NCI-H146 (cell line): ENCODE measurements at regions not wholly inside any gene's neighbourhood (a gene's known extent, or its start where the extent isn't known, plus 50 kb on each side); places are given as distances from the start of the nearest gene placed in this dataset.
"Not testable (repeated sequence)": the region's sequence is repeated elsewhere in the genome, so short reads cannot be mapped to it uniquely, and the experiment has no call there.

Experiments
- DNase-seq: peaks from one replicate; lab custom pipeline; 2025; lab: John Stamatoyannopoulos, UW

- DNase-seq = no peak
Measured at GRCh38 chr9:27672718-27673117, 99.4 kb upstream of the C9orf72 start.

GRCh38 chr9:27673641-27674040, 100.4 kb upstream of the C9orf72 start:
- no peak for DNase-seq

- DNase-seq = no peak
Measured at GRCh38 chr9:27675354-27675753, 102.1 kb upstream of the C9orf72 start.

GRCh38 chr9:27676827-27677226, 103.5 kb upstream of the C9orf72 start:
- DNase-seq = no peak

GRCh38 chr9:27679338-27679737, 106.1 kb upstream of the C9orf72 start:
- DNase-seq = no peak

- no peak for DNase-seq
Measured at GRCh38 chr9:27683181-27683580, 109.9 kb upstream of the C9orf72 start.

GRCh38 chr9:27688954-27689353, 115.7 kb upstream of the C9orf72 start:
- no peak for DNase-seq

DNA sequence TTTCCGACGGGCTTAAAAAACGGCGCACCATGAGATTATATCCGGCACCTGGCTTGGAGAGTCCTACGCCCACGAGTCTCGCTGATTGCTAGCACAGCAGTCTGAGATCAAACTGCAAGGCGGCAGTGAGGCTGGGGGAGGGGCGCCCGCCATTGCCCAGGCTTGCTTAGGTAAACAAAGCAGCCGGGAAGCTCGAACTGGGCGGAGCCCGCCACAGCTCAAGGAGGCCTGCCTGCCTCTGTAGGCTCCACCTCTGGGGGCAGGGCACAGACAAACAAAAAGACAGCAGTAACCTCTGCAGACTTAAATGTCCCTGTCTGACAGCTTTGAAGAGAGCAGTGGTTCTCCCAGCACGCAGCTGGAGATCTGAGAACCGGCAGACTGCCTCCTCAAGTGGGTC, 117.5 kb upstream of the C9orf72 start:
- DNase-seq = not testable (repeated sequence)

DNA sequence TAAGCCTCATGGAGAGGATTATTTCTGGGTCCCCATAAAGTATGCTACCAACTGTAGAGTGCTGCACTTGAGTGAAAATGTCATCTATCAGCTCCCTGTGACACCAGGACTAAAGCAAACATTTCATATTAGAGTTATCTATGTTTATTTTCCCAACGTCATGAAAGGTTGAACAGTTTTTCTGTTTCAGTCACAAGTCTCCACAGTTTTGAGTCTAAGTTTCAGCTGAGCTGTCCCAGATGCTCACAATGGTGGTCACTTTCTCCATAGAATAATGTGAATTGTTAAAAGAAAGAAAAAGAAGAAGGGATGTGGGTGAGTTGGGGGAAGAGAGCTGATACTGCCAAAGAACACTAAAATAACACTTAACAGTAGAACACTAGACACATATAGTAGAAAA, 126.3 kb upstream of the C9orf72 start:
- no peak for DNase-seq

DNA sequence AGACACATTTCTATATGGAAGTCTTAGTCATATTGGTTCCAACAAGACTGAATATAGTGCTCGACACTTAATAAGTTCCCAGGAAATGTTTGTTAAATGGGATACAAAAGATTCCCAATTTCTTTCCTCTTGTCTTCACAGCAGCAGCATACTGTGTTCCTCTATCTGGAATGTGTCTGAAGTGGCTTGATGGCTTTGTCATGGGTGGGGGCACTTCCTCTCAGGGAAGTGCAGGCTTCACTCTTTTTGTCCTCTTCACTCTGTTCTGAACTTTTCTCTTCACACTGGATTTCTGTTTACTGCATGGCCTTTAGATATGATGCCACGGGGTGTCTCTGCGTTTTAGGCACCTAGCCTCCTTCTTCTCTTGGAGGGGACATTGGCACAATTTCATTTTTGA, 127.7 kb upstream of the C9orf72 start:
- DNase-seq = no peak

DNA sequence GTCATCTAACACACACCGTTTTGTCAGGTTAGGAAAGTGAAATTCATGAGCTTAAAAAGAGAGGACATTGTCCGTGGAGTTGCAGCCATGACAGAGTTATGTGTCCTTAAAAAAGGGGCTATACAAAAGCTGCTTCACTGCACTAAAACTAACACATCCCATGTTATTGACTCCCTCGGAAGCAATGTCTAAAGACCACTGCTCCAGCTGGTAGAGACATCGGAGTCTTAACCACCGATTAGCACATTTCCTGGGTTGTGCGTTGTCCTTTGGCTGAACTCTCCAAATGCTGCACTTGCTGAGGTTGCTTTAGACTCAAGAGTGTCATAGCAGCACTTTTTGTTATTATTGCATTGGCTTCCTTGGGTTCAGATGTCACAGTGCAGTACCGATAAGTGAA, 128.3 kb upstream of the C9orf72 start:
- no peak for DNase-seq

DNA sequence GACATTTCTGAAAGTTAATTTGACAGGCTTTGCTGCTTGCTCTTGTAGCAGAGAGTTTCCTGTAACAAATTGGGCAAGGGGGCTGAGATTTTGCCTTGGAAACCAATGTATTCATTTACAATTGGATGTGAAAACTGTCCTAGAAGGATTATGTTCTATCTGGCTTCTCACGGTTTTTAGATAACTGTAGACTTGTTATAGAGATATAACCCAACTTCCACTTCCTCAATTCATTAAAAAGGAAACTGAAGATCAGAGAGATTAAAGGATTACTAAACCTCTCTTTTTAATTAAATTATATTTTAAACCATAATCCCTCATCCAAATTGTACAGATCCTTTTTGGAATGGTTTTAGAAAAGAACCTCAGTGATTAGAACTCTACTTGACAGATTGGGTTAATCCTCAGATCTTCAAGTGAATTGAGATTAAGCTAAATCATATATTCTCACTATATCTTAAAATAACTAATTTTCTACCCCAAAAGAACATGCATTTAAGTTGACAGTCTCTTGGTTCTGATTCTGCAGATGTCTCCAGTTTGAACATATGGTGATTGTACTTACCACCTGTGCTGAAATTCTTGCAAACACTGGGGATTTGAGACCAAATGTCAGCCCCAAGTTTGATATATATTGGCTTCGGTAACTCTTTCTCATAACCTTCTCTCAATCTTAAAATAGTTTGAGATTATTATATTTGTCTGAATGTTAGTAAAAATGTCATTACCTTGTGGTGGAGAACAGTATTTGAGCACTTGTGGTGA, 130.1 kb upstream of the C9orf72 start:
- no peak for DNase-seq

DNA sequence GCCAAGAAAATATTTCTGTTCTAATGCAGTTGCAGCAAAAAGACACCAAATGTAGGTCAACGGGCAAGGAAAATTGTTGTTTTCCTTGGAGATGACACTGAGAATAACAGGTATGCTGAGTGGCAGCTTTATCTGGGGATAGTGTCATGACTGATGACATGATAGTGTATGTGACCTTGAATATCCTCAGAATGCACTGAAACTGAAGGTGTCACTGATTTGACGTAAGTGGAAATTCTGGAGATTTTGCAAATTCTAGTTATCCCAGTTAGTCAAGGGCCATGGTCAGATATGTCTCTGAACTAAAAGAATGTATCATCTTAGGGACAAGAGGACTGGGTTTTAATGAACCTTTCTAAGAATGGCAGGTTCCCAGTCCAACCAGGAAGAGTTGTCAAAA, 138.0 kb upstream of the C9orf72 start:
- no peak for DNase-seq

GRCh38 chr9:27712806-27713205, 139.5 kb upstream of the C9orf72 start:
- no peak for DNase-seq

GRCh38 chr9:27714388-27714787, 141.1 kb upstream of the C9orf72 start:
- no peak for DNase-seq

- no peak for DNase-seq
Measured at GRCh38 chr9:27715651-27716050, 142.4 kb upstream of the C9orf72 start.

DNA sequence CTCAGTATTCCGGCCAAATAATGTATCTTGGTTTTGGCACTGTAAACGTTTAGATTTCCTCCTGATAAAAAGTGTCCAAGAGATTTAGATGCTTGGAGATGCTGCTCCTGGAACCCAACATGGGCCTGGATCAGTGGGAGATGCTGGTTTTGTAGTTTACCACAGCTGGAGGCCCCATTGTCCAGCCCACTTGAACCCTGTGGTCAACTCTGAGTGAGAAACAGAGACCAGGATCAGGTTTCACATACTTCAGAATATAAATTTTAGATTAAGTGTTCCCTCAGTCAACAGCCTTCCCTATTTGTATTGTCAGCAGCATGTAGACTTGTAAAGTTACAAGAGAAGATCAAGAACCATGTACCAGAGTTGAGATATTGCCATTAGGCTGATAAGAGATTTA, 144.7 kb upstream of the C9orf72 start:
- DNase-seq = no peak

GRCh38 chr9:27719711-27720110, 146.4 kb upstream of the C9orf72 start:
- no peak for DNase-seq

DNA sequence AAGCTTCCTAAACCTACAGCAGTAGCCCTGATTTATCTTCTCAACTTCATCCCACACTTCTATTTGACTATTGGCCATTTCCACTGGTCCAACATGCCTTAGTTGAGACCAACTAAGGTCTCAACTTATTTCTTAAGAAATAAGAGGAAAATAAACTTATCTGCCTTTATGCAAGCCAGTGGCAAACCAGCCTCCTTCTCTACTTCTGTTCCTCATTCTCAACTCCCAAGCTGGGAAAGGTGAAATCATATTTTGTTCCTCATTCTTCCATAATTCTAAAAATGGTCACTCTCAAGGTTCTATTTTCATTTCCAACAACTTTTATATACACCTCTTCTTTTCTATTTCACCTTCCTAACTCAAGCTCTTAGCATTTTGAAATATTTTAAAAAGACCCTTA, 149.6 kb upstream of the C9orf72 start:
- DNase-seq = no peak

- peak; percentile 72 for DNase-seq
Measured at GRCh38 chr9:27726244-27727081, 153.2 kb upstream of the C9orf72 start.

- no peak for DNase-seq
Measured at GRCh38 chr9:27732494-27732893, 159.2 kb upstream of the C9orf72 start.

DNA sequence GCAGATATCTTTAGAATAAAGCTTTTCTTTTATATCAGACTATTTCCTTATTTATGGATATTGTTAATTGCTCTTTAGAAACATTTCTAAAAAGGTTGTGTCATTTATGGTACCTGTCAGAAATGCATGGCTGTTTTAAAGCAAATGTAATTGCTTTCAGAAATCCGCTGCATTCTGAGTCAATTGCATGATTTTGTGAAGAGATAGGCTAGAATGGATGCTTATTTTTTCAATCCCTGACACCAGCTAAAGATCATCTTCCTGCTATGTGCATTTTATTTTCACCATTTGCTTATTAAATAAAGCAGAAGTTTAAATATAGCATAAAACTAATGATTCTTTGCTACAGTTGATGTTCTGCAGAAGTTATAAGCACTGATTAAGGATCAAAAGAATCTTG, 170.2 kb upstream of the C9orf72 start:
- no peak for DNase-seq

DNA sequence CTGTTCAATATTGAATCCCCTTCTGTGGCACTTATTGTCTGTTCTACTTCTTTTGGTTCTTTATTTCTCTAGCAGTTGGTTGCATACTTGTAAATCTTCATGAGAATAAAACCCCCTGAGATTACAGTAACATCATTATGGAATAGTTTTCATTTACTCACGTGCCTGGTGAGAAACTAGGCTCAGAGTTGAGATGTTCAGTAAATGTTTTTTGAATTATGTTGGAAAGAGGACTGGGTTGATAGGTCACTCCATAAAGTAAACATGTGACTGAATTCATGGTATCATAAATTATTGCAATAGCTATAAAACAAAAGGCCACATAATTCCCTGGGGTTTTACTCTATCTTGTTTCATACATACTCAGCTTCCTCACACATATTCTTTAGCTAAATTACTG, 174.2 kb upstream of the C9orf72 start:
- DNase-seq = no peak

DNA sequence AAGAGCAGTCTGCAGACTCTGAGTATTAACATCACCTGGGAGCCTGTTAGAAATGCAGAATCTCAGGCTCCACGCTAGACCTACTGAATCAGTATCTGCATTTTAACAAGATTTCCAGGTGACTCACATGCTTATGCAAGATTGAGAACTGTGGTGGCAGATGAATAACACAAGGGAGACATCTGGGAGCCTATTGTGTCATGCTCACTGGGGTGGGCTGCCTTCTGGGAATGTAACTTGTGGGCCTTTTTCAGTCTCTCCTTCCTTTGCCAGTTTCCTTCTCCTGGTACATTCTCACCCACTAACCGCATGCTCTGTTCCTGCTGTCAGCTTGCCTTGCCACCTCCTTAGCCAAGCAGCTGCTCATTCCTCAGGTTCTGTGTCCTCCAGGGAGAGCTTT, 176.6 kb upstream of the C9orf72 start:
- no peak for DNase-seq
